Ishikawa (cell line): ENCODE measurements at regions not wholly inside any gene's neighbourhood (a gene's known extent, or its start where the extent isn't known, plus 50 kb on each side); places are given as distances from the start of the nearest gene placed in this dataset.

Source experiments
- EGR1 ChIP-seq: IDR thresholded peaks from 2 replicates; pipeline ENCODE4 v1.6.1; 2012
- NFIC ChIP-seq: IDR thresholded peaks from 2 replicates; pipeline ENCODE4 v1.6.1; 2012
- RAD21 ChIP-seq: IDR thresholded peaks from 2 replicates; pipeline ENCODE4 v1.6.1; 2012; ENCODE audit warnings: low read depth
- TCF12 ChIP-seq: IDR thresholded peaks from 2 replicates; pipeline ENCODE4 v1.6.1; 2012; ENCODE audit warnings: low read depth
- YY1 ChIP-seq: IDR thresholded peaks from 2 replicates; pipeline ENCODE4 v1.6.1; 2012; ENCODE audit warnings: low read depth
- TF ChIP-seq, protein P1 (sequence below): IDR thresholded peaks from 2 replicates; pipeline ENCODE4 v1.6.1; 2012; ENCODE audit warnings: low read depth, mild to moderate bottlenecking
- TF ChIP-seq, protein P2 (sequence below): IDR thresholded peaks from 2 replicates; pipeline ENCODE4 v1.6.1; 2012

DNA sequence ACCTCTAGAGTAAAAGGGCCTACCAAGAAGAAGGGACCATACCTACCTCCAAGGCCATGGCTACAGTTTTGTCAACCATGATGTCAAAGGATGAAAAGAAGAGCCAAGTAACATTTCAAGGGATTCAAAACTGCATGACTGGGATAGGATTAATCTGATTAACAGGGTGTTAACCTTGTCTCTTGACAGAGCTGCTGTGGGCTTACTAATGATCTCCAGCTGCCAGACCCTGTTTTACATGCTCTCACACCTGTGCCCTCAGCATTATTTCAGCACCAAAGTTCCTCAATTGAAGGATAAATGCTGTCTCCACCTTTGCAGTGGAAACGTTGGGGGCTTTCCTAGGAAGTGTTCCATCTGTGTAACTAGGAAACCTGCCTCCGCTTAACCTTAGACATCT, 78.3 kb downstream of the DMAC1 start:
- TF ChIP-seq, protein P1, sequence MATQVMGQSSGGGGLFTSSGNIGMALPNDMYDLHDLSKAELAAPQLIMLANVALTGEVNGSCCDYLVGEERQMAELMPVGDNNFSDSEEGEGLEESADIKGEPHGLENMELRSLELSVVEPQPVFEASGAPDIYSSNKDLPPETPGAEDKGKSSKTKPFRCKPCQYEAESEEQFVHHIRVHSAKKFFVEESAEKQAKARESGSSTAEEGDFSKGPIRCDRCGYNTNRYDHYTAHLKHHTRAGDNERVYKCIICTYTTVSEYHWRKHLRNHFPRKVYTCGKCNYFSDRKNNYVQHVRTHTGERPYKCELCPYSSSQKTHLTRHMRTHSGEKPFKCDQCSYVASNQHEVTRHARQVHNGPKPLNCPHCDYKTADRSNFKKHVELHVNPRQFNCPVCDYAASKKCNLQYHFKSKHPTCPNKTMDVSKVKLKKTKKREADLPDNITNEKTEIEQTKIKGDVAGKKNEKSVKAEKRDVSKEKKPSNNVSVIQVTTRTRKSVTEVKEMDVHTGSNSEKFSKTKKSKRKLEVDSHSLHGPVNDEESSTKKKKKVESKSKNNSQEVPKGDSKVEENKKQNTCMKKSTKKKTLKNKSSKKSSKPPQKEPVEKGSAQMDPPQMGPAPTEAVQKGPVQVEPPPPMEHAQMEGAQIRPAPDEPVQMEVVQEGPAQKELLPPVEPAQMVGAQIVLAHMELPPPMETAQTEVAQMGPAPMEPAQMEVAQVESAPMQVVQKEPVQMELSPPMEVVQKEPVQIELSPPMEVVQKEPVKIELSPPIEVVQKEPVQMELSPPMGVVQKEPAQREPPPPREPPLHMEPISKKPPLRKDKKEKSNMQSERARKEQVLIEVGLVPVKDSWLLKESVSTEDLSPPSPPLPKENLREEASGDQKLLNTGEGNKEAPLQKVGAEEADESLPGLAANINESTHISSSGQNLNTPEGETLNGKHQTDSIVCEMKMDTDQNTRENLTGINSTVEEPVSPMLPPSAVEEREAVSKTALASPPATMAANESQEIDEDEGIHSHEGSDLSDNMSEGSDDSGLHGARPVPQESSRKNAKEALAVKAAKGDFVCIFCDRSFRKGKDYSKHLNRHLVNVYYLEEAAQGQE, result no peak
- no peak for TF ChIP-seq TCF12
- no peak for TF ChIP-seq RAD21
- no peak for TF ChIP-seq EGR1
- TF ChIP-seq NFIC, result no peak
- TF ChIP-seq YY1, result no peak
- TF ChIP-seq, protein P2, sequence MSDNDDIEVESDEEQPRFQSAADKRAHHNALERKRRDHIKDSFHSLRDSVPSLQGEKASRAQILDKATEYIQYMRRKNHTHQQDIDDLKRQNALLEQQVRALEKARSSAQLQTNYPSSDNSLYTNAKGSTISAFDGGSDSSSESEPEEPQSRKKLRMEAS, result no peak
